Right atrium auricular region (tissue), 2 donors: ENCODE measurements at regions not wholly inside any gene's neighbourhood (a gene's known extent, or its start where the extent isn't known, plus 50 kb on each side); places are given as distances from the start of the nearest gene placed in this dataset.

Source experiments
- DNase-seq: peaks from one replicate; pipeline ENCODE4 v3.0.0-alpha.2; 2019; ENCODE audit warnings: low spot score
- H3K27ac ChIP-seq, 2 donors: fragments of 200-600 bp; sonication (generic); 1 replicate in 1 of 2; 2 replicates in 1 of 2; pipeline ENCODE4 v1.5.1; 2016 to 2019
- H3K27me3 ChIP-seq, 2 donors: fragments of 200-600 bp; sonication (generic); one replicate each; pipeline versions ENCODE4 v1.5.1 to v1.6.0; 2017 to 2019
- H3K36me3 ChIP-seq: fragments of 200-600 bp; sonication (generic); one replicate; pipeline ENCODE4 v1.5.1; 2016
- H3K4me1 ChIP-seq, 2 donors: fragments of 200-600 bp; sonication (generic); one replicate each; pipeline versions ENCODE4 v1.5.1 to v1.6.0; 2017 to 2019
- H3K4me3 ChIP-seq, 2 donors: fragments of 200-600 bp; sonication (generic); 1 replicate in 1 of 2; 2 replicates in 1 of 2; pipeline ENCODE4 v1.5.1; 2017 to 2019; ENCODE audit warnings: mild to moderate bottlenecking in 1 of 2, moderate library complexity in 1 of 2
- H3K9me3 ChIP-seq, 2 donors: fragments of 200-600 bp; sonication (generic); one replicate each; pipeline ENCODE4 v1.5.1; 2019
- TF ChIP-seq, protein P1 (sequence below), 2 donors: fragments of 200-600 bp; sonication (generic); IDR thresholded peaks; one replicate each; pipeline ENCODE4 v1.5.1; 2019; ENCODE audit warnings: antibody characterized with exemption in 2 of 2

DNA sequence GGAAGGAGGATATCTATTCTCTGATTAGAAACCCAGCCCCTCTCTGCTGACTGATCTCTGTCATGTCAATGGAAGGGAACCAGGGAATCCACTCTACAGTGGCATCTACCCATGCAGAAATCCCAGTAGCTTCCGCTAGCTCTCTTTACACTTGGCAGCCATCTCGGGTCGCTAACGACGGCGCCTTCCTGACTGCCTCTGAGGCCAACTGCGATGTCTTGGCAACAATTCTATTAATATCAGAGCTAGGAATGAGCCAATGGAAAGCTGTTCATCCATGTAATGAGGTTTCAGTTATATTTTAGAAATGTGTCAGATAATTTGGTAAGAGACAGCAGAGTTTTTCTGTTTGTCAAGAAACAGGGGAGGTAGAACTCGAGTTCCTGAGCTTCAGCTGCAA, 67.6 kb upstream of the ATP10B start:
- TF ChIP-seq, protein P1, sequence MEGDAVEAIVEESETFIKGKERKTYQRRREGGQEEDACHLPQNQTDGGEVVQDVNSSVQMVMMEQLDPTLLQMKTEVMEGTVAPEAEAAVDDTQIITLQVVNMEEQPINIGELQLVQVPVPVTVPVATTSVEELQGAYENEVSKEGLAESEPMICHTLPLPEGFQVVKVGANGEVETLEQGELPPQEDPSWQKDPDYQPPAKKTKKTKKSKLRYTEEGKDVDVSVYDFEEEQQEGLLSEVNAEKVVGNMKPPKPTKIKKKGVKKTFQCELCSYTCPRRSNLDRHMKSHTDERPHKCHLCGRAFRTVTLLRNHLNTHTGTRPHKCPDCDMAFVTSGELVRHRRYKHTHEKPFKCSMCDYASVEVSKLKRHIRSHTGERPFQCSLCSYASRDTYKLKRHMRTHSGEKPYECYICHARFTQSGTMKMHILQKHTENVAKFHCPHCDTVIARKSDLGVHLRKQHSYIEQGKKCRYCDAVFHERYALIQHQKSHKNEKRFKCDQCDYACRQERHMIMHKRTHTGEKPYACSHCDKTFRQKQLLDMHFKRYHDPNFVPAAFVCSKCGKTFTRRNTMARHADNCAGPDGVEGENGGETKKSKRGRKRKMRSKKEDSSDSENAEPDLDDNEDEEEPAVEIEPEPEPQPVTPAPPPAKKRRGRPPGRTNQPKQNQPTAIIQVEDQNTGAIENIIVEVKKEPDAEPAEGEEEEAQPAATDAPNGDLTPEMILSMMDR (IDR thresholded peaks at IDR 0.05), result no peak

DNA sequence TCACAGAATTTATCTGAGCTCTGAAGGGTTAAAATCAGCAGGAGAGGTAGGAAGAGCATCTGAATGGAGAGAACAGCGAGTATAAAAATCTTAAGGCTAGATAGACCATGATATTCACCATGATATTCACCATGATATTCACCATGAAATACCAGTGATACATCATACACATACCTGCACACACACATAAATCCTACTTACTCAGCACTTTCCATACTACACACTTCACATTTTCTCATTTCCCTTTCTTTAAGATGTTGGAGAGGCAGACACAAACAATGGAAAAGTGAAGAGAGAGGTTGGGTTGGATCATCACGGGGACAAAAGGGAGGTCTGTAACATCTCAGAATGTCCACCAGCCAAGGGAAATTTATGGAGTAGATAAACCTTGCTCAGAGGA, 66.4 kb upstream of the ATP10B start:
- Histone ChIP-seq H3K9me3 (no peaks in the 10 kb centered on the region), H3K4me3 (no peak overlapping the region), H3K36me3 (no peaks in the 10 kb centered on the region), H3K4me1 (no peaks in the 10 kb centered on the region), H3K27ac (no peak overlapping the region), H3K27me3 (no peaks in the 10 kb centered on the region)
- TF ChIP-seq, protein P1 (IDR thresholded peaks at IDR 0.05), result no peak
- DNase-seq, result no peak

More for the DNA sequence above, 67.6 kb upstream of the ATP10B start:
- Histone ChIP-seq H3K4me1 (no peaks in the 10 kb centered on the region), H3K9me3 (no peaks in the 10 kb centered on the region), H3K27ac (no peak overlapping the region), H3K4me3 (no peak overlapping the region), H3K27me3 (no peaks in the 10 kb centered on the region), H3K36me3 (no peaks in the 10 kb centered on the region)
- DNase-seq, result no peak

DNA sequence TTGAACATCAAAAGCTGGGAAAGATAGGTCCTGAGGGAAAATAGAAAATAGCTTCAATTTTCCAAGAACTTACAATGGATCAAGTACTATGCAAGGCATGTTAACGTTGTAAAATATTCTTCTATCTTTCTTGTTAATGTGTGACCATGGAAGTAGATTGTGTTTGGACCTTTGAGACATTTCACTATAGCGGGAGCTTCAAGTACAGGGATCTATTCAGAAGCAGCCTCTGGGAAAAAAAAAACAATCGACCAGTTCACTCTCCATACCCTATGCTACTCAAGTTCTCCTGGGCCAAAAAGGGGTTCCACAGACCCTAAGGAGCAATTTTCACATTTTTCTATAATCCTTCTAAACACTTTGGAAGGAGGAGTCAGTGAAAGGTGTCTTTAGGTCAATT, 54.1 kb upstream of the ATP10B start:
- DNase-seq, result no peak
- H3K4me3 ChIP-seq, result no peak overlapping the region
- TF ChIP-seq, protein P1 (IDR thresholded peaks at IDR 0.05), result no peak

DNA sequence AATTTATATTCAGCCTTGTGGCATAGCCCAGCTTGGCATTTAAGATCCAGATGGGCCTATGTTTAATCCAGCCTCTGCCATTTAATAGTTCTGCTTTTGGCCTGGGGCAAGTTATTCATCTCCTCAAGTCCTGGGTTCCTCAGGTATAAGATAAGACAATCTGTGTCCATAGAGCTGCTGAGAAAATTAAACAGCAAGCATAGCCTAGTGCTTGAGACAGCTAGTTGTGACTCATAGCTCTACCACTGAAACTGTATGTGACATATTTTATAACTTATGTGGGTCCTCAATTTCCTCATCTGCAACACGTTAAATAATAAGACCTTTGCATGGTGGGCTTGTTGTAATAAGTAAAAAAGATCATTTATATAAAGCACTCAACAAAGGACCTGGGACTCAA, 53.3 kb upstream of the ATP10B start:
- Histone ChIP-seq H3K36me3 (no peaks in the 10 kb centered on the region), H3K27me3 (no peaks in the 10 kb centered on the region), H3K9me3 (no peaks in the 10 kb centered on the region), H3K4me1 (no peaks in the 10 kb centered on the region), H3K27ac (no peak overlapping the region), H3K4me3 (no peak overlapping the region)
- DNase-seq, result no peak
- TF ChIP-seq, protein P1 (IDR thresholded peaks at IDR 0.05), result no peak

More for the DNA sequence above, 54.1 kb upstream of the ATP10B start:
- Histone ChIP-seq H3K4me1 (no peaks in the 10 kb centered on the region), H3K27me3 (no peaks in the 10 kb centered on the region), H3K9me3 (no peaks in the 10 kb centered on the region), H3K36me3 (no peaks in the 10 kb centered on the region), H3K27ac (no peak overlapping the region)

DNA sequence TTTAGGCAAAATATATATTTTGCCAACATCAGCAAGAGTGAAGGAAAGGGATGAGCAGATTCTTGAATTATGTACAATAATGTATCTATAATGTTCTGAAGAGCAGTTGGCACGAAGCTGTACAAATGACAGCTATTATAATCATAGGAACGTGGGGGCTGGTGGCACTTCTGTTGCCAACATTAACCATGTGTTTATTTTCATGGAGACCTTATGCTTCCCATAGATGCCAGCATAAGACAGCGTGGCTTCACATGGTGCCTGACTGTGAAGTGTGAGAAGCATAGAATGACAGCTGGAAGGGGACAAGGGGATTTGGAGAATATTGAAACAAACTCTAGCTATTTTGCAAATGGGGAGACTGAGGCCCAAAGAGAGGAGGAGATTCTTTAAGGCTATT, 52.6 kb upstream of the ATP10B start:
- Histone ChIP-seq H3K4me3 (no peak overlapping the region), H3K4me1 (no peaks in the 10 kb centered on the region), H3K27me3 (no peaks in the 10 kb centered on the region), H3K36me3 (no peaks in the 10 kb centered on the region), H3K9me3 (no peaks in the 10 kb centered on the region), H3K27ac (no peak overlapping the region)
- no peak for DNase-seq
- TF ChIP-seq, protein P1 (IDR thresholded peaks at IDR 0.05), result no peak

DNA sequence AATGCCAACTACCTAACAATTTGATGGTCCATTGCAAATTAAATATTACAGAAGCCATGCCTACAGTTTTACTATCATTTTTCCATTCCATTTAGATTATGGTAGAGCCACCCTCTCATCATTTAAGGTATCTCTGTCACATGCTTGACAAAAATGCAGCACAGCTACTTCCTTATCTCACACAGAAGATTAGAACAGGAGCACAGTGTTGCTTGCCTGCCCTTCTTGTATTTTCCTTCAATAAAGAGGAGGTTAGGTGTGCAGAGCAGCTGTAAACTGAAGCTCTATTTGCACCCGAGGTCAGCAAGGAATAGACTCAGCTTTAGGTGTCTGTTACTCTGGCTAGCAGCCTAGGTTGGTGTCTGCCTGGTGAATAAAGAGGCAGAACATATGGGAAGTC, 51.5 kb upstream of the ATP10B start:
- TF ChIP-seq, protein P1 (IDR thresholded peaks at IDR 0.05), result no peak
- H3K36me3 ChIP-seq, result no peaks in the 10 kb centered on the region
- no peaks in the 10 kb centered on the region for H3K27me3 ChIP-seq
- no peaks in the 10 kb centered on the region for H3K9me3 ChIP-seq
- H3K4me1 ChIP-seq, result no peaks in the 10 kb centered on the region
- H3K27ac ChIP-seq, result no peak overlapping the region
- no peak overlapping the region for H3K4me3 ChIP-seq
- DNase-seq, result no peak
